GM21619 (cell line): ENCODE measurements at regions not wholly inside any gene's neighbourhood (a gene's known extent, or its start where the extent isn't known, plus 50 kb on each side); places are given as distances from the start of the nearest gene placed in this dataset.

Experiments
- ATAC-seq: cut with Tn5 transposase; IDR thresholded peaks from one replicate; pipeline ENCODE4 v1.9.1; 2021; ENCODE audit not compliant: unreplicated experiment

- ATAC-seq, result no peak
Measured at GRCh38 chr2:65711863-65712262, 279.5 kb upstream of the SPRED2 start.

GRCh38 chr2:65710779-65711295 lies 278.4 kb upstream of the SPRED2 start:
- ATAC-seq, result no peak

- ATAC-seq, result no peak
Measured at GRCh38 chr2:65710356-65710755, 278.0 kb upstream of the SPRED2 start.

GRCh38 chr2:65708086-65708485 lies 275.7 kb upstream of the SPRED2 start:
- ATAC-seq, result no peak

GRCh38 chr2:65706411-65706810 lies 274.0 kb upstream of the SPRED2 start:
- ATAC-seq, result no peak

- no peak for ATAC-seq
Measured at GRCh38 chr2:65701191-65701590, 268.8 kb upstream of the SPRED2 start.

GRCh38 chr2:65700720-65701119 lies 268.3 kb upstream of the SPRED2 start:
- no peak for ATAC-seq

- no peak for ATAC-seq
Measured at GRCh38 chr2:65700004-65700651, 267.7 kb upstream of the SPRED2 start.

GRCh38 chr2:65691816-65692215 lies 259.4 kb upstream of the SPRED2 start:
- ATAC-seq, result no peak

- ATAC-seq, result no peak
Measured at GRCh38 chr2:65688141-65688886, 255.9 kb upstream of the SPRED2 start.

- ATAC-seq, result no peak
Measured at GRCh38 chr2:65687614-65688013, 255.2 kb upstream of the SPRED2 start.

GRCh38 chr2:65686928-65687521 lies 254.6 kb upstream of the SPRED2 start:
- no peak for ATAC-seq

- no peak for ATAC-seq
Measured at GRCh38 chr2:65681503-65681902, 249.1 kb upstream of the SPRED2 start.

- ATAC-seq, result no peak
Measured at GRCh38 chr2:65678779-65679391, 246.5 kb upstream of the SPRED2 start.

GRCh38 chr2:65675350-65675749 lies 243.0 kb upstream of the SPRED2 start:
- ATAC-seq, result no peak

GRCh38 chr2:65671670-65672242 lies 239.4 kb upstream of the SPRED2 start:
- ATAC-seq, result no peak

- no peak for ATAC-seq
Measured at GRCh38 chr2:65669574-65669973, 237.2 kb upstream of the SPRED2 start.

- no peak for ATAC-seq
Measured at GRCh38 chr2:65668744-65669143, 236.3 kb upstream of the SPRED2 start.

GRCh38 chr2:65666156-65666725 lies 233.8 kb upstream of the SPRED2 start:
- peak; percentile 100 for ATAC-seq

- ATAC-seq, result no peak
Measured at GRCh38 chr2:65664931-65665330, 232.5 kb upstream of the SPRED2 start.

GRCh38 chr2:65663831-65664407 lies 231.5 kb upstream of the SPRED2 start:
- no peak for ATAC-seq
